GM23248 (cell line): ENCODE measurements at regions not wholly inside any gene's neighbourhood (a gene's known extent, or its start where the extent isn't known, plus 50 kb on each side); places are given as distances from the start of the nearest gene placed in this dataset.

ENCODE experiments used
- DNase-seq: peaks from one replicate; pipeline ENCODE4 v3.0.0-alpha.2; 2015
- H2AFZ ChIP-seq: fragments of 200-600 bp; sonication (generic); 2 replicates; pipeline ENCODE4 v1.6.1; 2016; ENCODE audit warnings: antibody characterized with exemption
- H3F3A ChIP-seq: fragments of 200-600 bp; sonication (generic); 2 replicates; pipeline ENCODE4 v1.6.1; 2016; ENCODE audit warnings: mild to moderate bottlenecking, antibody characterized with exemption, mixed run types; ENCODE audit not compliant: insufficient read depth
- H3K27ac ChIP-seq: fragments of 200-600 bp; sonication (generic); 2 replicates; pipeline ENCODE4 v1.5.1; 2016; ENCODE audit warnings: mild to moderate bottlenecking
- H3K27me3 ChIP-seq: fragments of 200-600 bp; sonication (generic); replicated peaks from 2 replicates; pipeline ENCODE4 v1.6.1; 2016; ENCODE audit warnings: mild to moderate bottlenecking; ENCODE audit not compliant: insufficient read depth
- H3K36me3 ChIP-seq: fragments of 200-600 bp; sonication (generic); 2 replicates; pipeline ENCODE4 v1.6.1; 2016; ENCODE audit warnings: low read depth, mild to moderate bottlenecking
- H3K4me1 ChIP-seq: fragments of 200-600 bp; sonication (generic); 2 replicates; pipeline ENCODE4 v1.6.1; 2016; ENCODE audit warnings: mild to moderate bottlenecking; ENCODE audit not compliant: insufficient read depth
- H3K4me2 ChIP-seq: fragments of 200-600 bp; sonication (generic); one replicate; pipeline ENCODE4 v1.6.1; 2016; ENCODE audit warnings: mild to moderate bottlenecking; ENCODE audit not compliant: unreplicated experiment
- H3K4me3 ChIP-seq: fragments of 200-600 bp; sonication (generic); 2 replicates; pipeline ENCODE4 v1.5.1; 2016; ENCODE audit warnings: mild to moderate bottlenecking
- H3K79me2 ChIP-seq: fragments of 200-600 bp; sonication (generic); 2 replicates; pipeline ENCODE4 v1.6.1; 2016; ENCODE audit warnings: mild to moderate bottlenecking; ENCODE audit not compliant: insufficient read depth
- H3K9ac ChIP-seq: fragments of 200-600 bp; sonication (generic); 2 replicates; pipeline ENCODE4 v1.6.1; 2016; ENCODE audit warnings: mild to moderate bottlenecking
- H3K9me2 ChIP-seq: fragments of 200-600 bp; sonication (generic); 2 replicates; pipeline ENCODE4 v1.6.1; 2016; ENCODE audit warnings: mixed run types, mild to moderate bottlenecking, moderate library complexity; ENCODE audit not compliant: insufficient read depth
- H3K9me3 ChIP-seq: fragments of 200-600 bp; sonication (generic); one replicate; pipeline ENCODE4 v1.6.1; 2017; ENCODE audit warnings: low read depth
- H4K20me1 ChIP-seq: fragments of 200-600 bp; sonication (generic); 2 replicates; pipeline ENCODE4 v1.6.0; 2016; ENCODE audit not compliant: insufficient read depth
- EZH2 ChIP-seq: fragments of 200-600 bp; sonication (generic); IDR thresholded peaks from 2 replicates; pipeline ENCODE4 v1.6.1; 2018; ENCODE audit warnings: antibody characterized with exemption, mild to moderate bottlenecking; ENCODE audit not compliant: insufficient read depth, poor library complexity, severe bottlenecking
- EZH2phosphoT487 ChIP-seq: fragments of 200-600 bp; sonication (generic); IDR thresholded peaks from 2 replicates; pipeline ENCODE4 v1.6.1; 2018; ENCODE audit warnings: antibody characterized with exemption, moderate library complexity, mild to moderate bottlenecking, low read depth; ENCODE audit not compliant: insufficient read depth
- WGBS, 2 experiments: methylation state at CpG; one replicate each; pipeline ENCODE4 v1.1.6; 2015 to 2017; ENCODE audit warnings: low lambda C conversion rate in 2 of 2, low coverage in 1 of 2; ENCODE audit errors: missing lambda C conversion rate in 2 of 2; 5-methylcytosine and 5-hydroxymethylcytosine counted together
- in situ Hi-C: fragments of 300-500 bp; cut with MboI; formaldehyde crosslinking; loops from 2 replicates; pipeline ENCODE4 v1.15.0; 2020

GRCh38 chr9:86687788-86688187 is 259.5 kb downstream of the GAS1 start:
- Histone ChIP-seq H3F3A (no peaks in the 10 kb centered on the region), H3K27ac (no peak overlapping the region), H3K4me3 (no peak overlapping the region), H3K27me3 (no peaks in the 10 kb centered on the region), H4K20me1 (no peaks in the 10 kb centered on the region), H3K36me3 (no peaks in the 10 kb centered on the region), H3K9me3 (no peaks in the 10 kb centered on the region), H3K79me2 (no peaks in the 10 kb centered on the region), H2AFZ (no peak overlapping the region; the same call in 1 of the 2 replicates), H3K9ac (no peak overlapping the region), H3K4me2 (no peak overlapping the region), H3K9me2 (no peaks in the 10 kb centered on the region), H3K4me1 (no peaks in the 10 kb centered on the region; the same call in 1 of the 2 replicates)
- peak; percentile 55 for DNase-seq
- WGBS, 2 experiments, result 44 to 46% methylated on average over 3 of the region's 3 CpGs
- TF ChIP-seq EZH2 (no peak), EZH2phosphoT487 (no peak)
- in situ Hi-C loops, result no loop called here

GRCh38 chr9:86685556-86685955 is 261.8 kb downstream of the GAS1 start:
- Histone ChIP-seq H3K9me2 (no peaks in the 10 kb centered on the region), H3K9ac (no peak overlapping the region), H3K4me1 (no peaks in the 10 kb centered on the region; the same call in 1 of the 2 replicates), H3K79me2 (no peaks in the 10 kb centered on the region), H4K20me1 (no peaks in the 10 kb centered on the region), H3K4me3 (no peak overlapping the region), H3K4me2 (no peak overlapping the region), H3K27me3 (no peaks in the 10 kb centered on the region), H3K9me3 (no peaks in the 10 kb centered on the region), H3F3A (no peaks in the 10 kb centered on the region), H3K36me3 (no peaks in the 10 kb centered on the region), H3K27ac (no peak overlapping the region), H2AFZ (no peak overlapping the region)
- peak; percentile 47 for DNase-seq
- in situ Hi-C loops, result no loop called here
- 35 to 38% methylated on average over 3 of the region's 3 CpGs for WGBS, 2 experiments
- TF ChIP-seq EZH2 (no peak), EZH2phosphoT487 (no peak)

- Histone ChIP-seq H3K27ac (no peak overlapping the region), H3K4me1 (no peaks in the 10 kb centered on the region; the same call in 1 of the 2 replicates), H3K9me2 (no peaks in the 10 kb centered on the region), H3F3A (no peaks in the 10 kb centered on the region), H3K79me2 (no peaks in the 10 kb centered on the region), H3K4me2 (no peak overlapping the region), H3K9ac (no peak overlapping the region), H2AFZ (no peak overlapping the region), H3K36me3 (no peaks in the 10 kb centered on the region), H4K20me1 (no peaks in the 10 kb centered on the region), H3K4me3 (no peak overlapping the region), H3K9me3 (no peaks in the 10 kb centered on the region), H3K27me3 (no peaks in the 10 kb centered on the region)
- 29 to 44% methylated on average over 1 of the region's 1 CpG for WGBS, 2 experiments
- TF ChIP-seq EZH2, result no peak
- no peak for TF ChIP-seq EZH2phosphoT487
- no peak for DNase-seq
- in situ Hi-C loops, result no loop called here
These were observed 263.2 kb downstream of the GAS1 start for GRCh38 chr9:86684148-86684547.

GRCh38 chr9:86682240-86682639 is 265.1 kb downstream of the GAS1 start:
- H3K27ac ChIP-seq, result no peak overlapping the region
- H3K9me3 ChIP-seq, result no peaks in the 10 kb centered on the region
- H3K27me3 ChIP-seq, result no peaks in the 10 kb centered on the region
- no peaks in the 10 kb centered on the region for H3F3A ChIP-seq
- no peak overlapping the region for H2AFZ ChIP-seq
- WGBS, 2 experiments, result 75 to 78% methylated on average over 8 of the region's 8 CpGs
- H3K36me3 ChIP-seq, result no peaks in the 10 kb centered on the region
- no peak for TF ChIP-seq EZH2phosphoT487
- TF ChIP-seq EZH2, result no peak
- H3K9ac ChIP-seq, result no peak overlapping the region
- H3K9me2 ChIP-seq, result no peaks in the 10 kb centered on the region
- no peak overlapping the region for H3K4me2 ChIP-seq
- DNase-seq, result no peak
- no peaks in the 10 kb centered on the region for H3K4me1 ChIP-seq
- no peaks in the 10 kb centered on the region for H3K79me2 ChIP-seq
- in situ Hi-C loops, result no loop called here
- no peaks in the 10 kb centered on the region for H4K20me1 ChIP-seq
- no peak overlapping the region for H3K4me3 ChIP-seq

- Histone ChIP-seq H3K4me1 (no peaks in the 10 kb centered on the region), H3K27ac (no peak overlapping the region), H3K4me2 (no peak overlapping the region), H3K9me2 (no peaks in the 10 kb centered on the region), H3K79me2 (no peaks in the 10 kb centered on the region), H3K27me3 (no peaks in the 10 kb centered on the region), H3K9me3 (no peaks in the 10 kb centered on the region), H4K20me1 (no peaks in the 10 kb centered on the region), H3K4me3 (no peak overlapping the region), H2AFZ (no peak overlapping the region), H3K36me3 (no peaks in the 10 kb centered on the region), H3K9ac (no peak overlapping the region), H3F3A (no peaks in the 10 kb centered on the region)
- DNase-seq, result no peak
- 77 to 84% methylated on average over 2 of the region's 2 CpGs for WGBS, 2 experiments
- in situ Hi-C loops, result no loop called here
- TF ChIP-seq EZH2phosphoT487, result no peak
- no peak for TF ChIP-seq EZH2
These were observed 267.4 kb downstream of the GAS1 start for GRCh38 chr9:86679909-86680308.
